HS-27A (cell line): ENCODE measurements at regions not wholly inside any gene's neighbourhood (a gene's known extent, or its start where the extent isn't known, plus 50 kb on each side); places are given as distances from the start of the nearest gene placed in this dataset.
A peak's percentile ranks its signal among the peaks of the same experiment; 100 is the strongest.

ENCODE experiments used
- DNase-seq: peaks from one replicate; pipeline ENCODE4 v3.0.0-alpha.2; 2012; ENCODE audit warnings: low read depth, missing footprints

GRCh38 chr4:106677213-106677612 is 308.6 kb upstream of the GIMD1 start:
- DNase-seq = no peak

- DNase-seq = no peak
These were observed 307.8 kb upstream of the GIMD1 start for GRCh38 chr4:106676173-106676921.

GRCh38 chr4:106671716-106672115 is 303.1 kb upstream of the GIMD1 start:
- DNase-seq = no peak

- DNase-seq = no peak
These were observed 302.4 kb upstream of the GIMD1 start for GRCh38 chr4:106670976-106671375.

GRCh38 chr4:106659371-106659770 is 290.8 kb upstream of the GIMD1 start:
- DNase-seq = no peak

- no peak for DNase-seq
These were observed 283.5 kb upstream of the GIMD1 start for GRCh38 chr4:106652095-106652494.

- no peak for DNase-seq
These were observed 282.1 kb upstream of the GIMD1 start for GRCh38 chr4:106650701-106651100.

- DNase-seq = no peak
These were observed 278.9 kb upstream of the GIMD1 start for GRCh38 chr4:106647451-106647850.

- peak; percentile 12 for DNase-seq
These were observed 260.7 kb upstream of the GIMD1 start for GRCh38 chr4:106629268-106629625.

GRCh38 chr4:106628586-106629267 is 260.1 kb upstream of the GIMD1 start:
- DNase-seq = no peak

GRCh38 chr4:106627051-106627450 is 258.5 kb upstream of the GIMD1 start:
- DNase-seq = no peak

- no peak for DNase-seq
These were observed 256.1 kb upstream of the GIMD1 start for GRCh38 chr4:106624671-106625070.

- peak; percentile 35 for DNase-seq
These were observed 250.4 kb upstream of the GIMD1 start for GRCh38 chr4:106618956-106619355.

GRCh38 chr4:106615961-106616360 is 247.4 kb upstream of the GIMD1 start:
- DNase-seq = no peak

GRCh38 chr4:106615410-106615945 is 246.9 kb upstream of the GIMD1 start:
- no peak for DNase-seq

GRCh38 chr4:106614441-106614840 is 245.9 kb upstream of the GIMD1 start:
- DNase-seq = no peak

GRCh38 chr4:106609917-106610316 is 241.3 kb upstream of the GIMD1 start:
- DNase-seq = no peak

- no peak for DNase-seq
These were observed 239.0 kb upstream of the GIMD1 start for GRCh38 chr4:106607558-106607957.

GRCh38 chr4:106604319-106605051 is 235.9 kb upstream of the GIMD1 start:
- DNase-seq = no peak

- DNase-seq = no peak
These were observed 234.9 kb upstream of the GIMD1 start for GRCh38 chr4:106603471-106603870.

GRCh38 chr4:106602711-106603110 is 234.1 kb upstream of the GIMD1 start:
- no peak for DNase-seq

GRCh38 chr4:106601519-106601918 is 232.9 kb upstream of the GIMD1 start:
- no peak for DNase-seq

GRCh38 chr4:106595906-106596305 is 227.3 kb upstream of the GIMD1 start:
- no peak for DNase-seq
